Daoy (cell line): ENCODE measurements at regions not wholly inside any gene's neighbourhood (a gene's known extent, or its start where the extent isn't known, plus 50 kb on each side); places are given as distances from the start of the nearest gene placed in this dataset.

Experiments
- DNase-seq: peaks from one replicate; pipeline ENCODE4 v3.0.0-alpha.2; 2015; ENCODE audit warnings: low read depth

- DNase-seq, result no peak
Measured at GRCh38 chr12:107443320-107444090, 242.1 kb upstream of the PWP1 start.

- no peak for DNase-seq
Measured at GRCh38 chr12:107444771-107445170, 240.8 kb upstream of the PWP1 start.

GRCh38 chr12:107446476-107446875 is 239.1 kb upstream of the PWP1 start:
- DNase-seq, result no peak

GRCh38 chr12:107447336-107447735 is 238.3 kb upstream of the PWP1 start:
- DNase-seq, result no peak

- peak; percentile 32 for DNase-seq
Measured at GRCh38 chr12:107448198-107448597, 237.4 kb upstream of the PWP1 start.

GRCh38 chr12:107449891-107450290 is 235.7 kb upstream of the PWP1 start:
- no peak for DNase-seq

- no peak for DNase-seq
Measured at GRCh38 chr12:107450541-107450940, 235.1 kb upstream of the PWP1 start.

- DNase-seq, result no peak
Measured at GRCh38 chr12:107451246-107451645, 234.4 kb upstream of the PWP1 start.

- no peak for DNase-seq
Measured at GRCh38 chr12:107454109-107454830, 231.3 kb upstream of the PWP1 start.

GRCh38 chr12:107457362-107457935 is 228.2 kb upstream of the PWP1 start:
- DNase-seq, result no peak

GRCh38 chr12:107458163-107458562 is 227.4 kb upstream of the PWP1 start:
- no peak for DNase-seq

- no peak for DNase-seq
Measured at GRCh38 chr12:107458990-107459389, 226.6 kb upstream of the PWP1 start.

- DNase-seq, result no peak
Measured at GRCh38 chr12:107459641-107460040, 226.0 kb upstream of the PWP1 start.

- DNase-seq, result peak; percentile 83
Measured at GRCh38 chr12:107461222-107461975, 224.2 kb upstream of the PWP1 start.

GRCh38 chr12:107462428-107463332 is 222.9 kb upstream of the PWP1 start:
- no peak for DNase-seq

- DNase-seq, result no peak
Measured at GRCh38 chr12:107464644-107465043, 221.0 kb upstream of the PWP1 start.

- DNase-seq, result no peak
Measured at GRCh38 chr12:107465625-107466024, 220.0 kb upstream of the PWP1 start.

- no peak for DNase-seq
Measured at GRCh38 chr12:107467716-107468115, 217.9 kb upstream of the PWP1 start.

GRCh38 chr12:107468182-107468581 is 217.4 kb upstream of the PWP1 start:
- DNase-seq, result peak; percentile 44

- DNase-seq, result peak; percentile 33
Measured at GRCh38 chr12:107469011-107469410, 216.6 kb upstream of the PWP1 start.

- no peak for DNase-seq
Measured at GRCh38 chr12:107470645-107471044, 215.0 kb upstream of the PWP1 start.
